LHCN-M2 (cell line): ENCODE measurements at regions not wholly inside any gene's neighbourhood (a gene's known extent, or its start where the extent isn't known, plus 50 kb on each side); places are given as distances from the start of the nearest gene placed in this dataset.

ENCODE experiments used
- DNase-seq: peaks from one replicate; pipeline ENCODE4 v3.0.0-alpha.2; 2012; ENCODE audit warnings: low read depth

- no peak for DNase-seq
These were observed 468.7 kb downstream of the NOVA1 start for GRCh38 chr14:26128931-26129671.

- no peak for DNase-seq
These were observed 472.9 kb downstream of the NOVA1 start for GRCh38 chr14:26124896-26125438.

- no peak for DNase-seq
These were observed 474.4 kb downstream of the NOVA1 start for GRCh38 chr14:26123459-26123858.

GRCh38 chr14:26121181-26121580 is 476.7 kb downstream of the NOVA1 start:
- DNase-seq: no peak

GRCh38 chr14:26113911-26114640 is 483.8 kb downstream of the NOVA1 start:
- no peak for DNase-seq

- DNase-seq: no peak
These were observed 493.1 kb downstream of the NOVA1 start for GRCh38 chr14:26104717-26105116.

GRCh38 chr14:26097852-26098251 is 500.0 kb downstream of the NOVA1 start:
- DNase-seq: no peak

GRCh38 chr14:26088275-26088674 is 509.6 kb downstream of the NOVA1 start:
- DNase-seq: no peak

- no peak for DNase-seq
These were observed 516.8 kb downstream of the NOVA1 start for GRCh38 chr14:26081043-26081442.

- no peak for DNase-seq
These were observed 519.3 kb downstream of the NOVA1 start for GRCh38 chr14:26078561-26078960.

GRCh38 chr14:26074892-26075291 is 522.9 kb downstream of the NOVA1 start:
- DNase-seq: no peak

GRCh38 chr14:26070443-26070842 is 527.4 kb downstream of the NOVA1 start:
- DNase-seq: no peak

- no peak for DNase-seq
These were observed 529.9 kb downstream of the NOVA1 start for GRCh38 chr14:26067786-26068459.

GRCh38 chr14:26067341-26067740 is 530.5 kb downstream of the NOVA1 start:
- no peak for DNase-seq

GRCh38 chr14:26056036-26056616 is 541.7 kb downstream of the NOVA1 start:
- no peak for DNase-seq

- no peak for DNase-seq
These were observed 565.5 kb downstream of the NOVA1 start for GRCh38 chr14:26032348-26032747.

- DNase-seq: no peak
These were observed 571.4 kb downstream of the NOVA1 start for GRCh38 chr14:26026384-26026783.

GRCh38 chr14:26023967-26024366 is 573.9 kb downstream of the NOVA1 start:
- no peak for DNase-seq

GRCh38 chr14:26021759-26022158 is 576.1 kb downstream of the NOVA1 start:
- no peak for DNase-seq

- DNase-seq: no peak
These were observed 580.6 kb downstream of the NOVA1 start for GRCh38 chr14:26017270-26017669.

- no peak for DNase-seq
These were observed 589.5 kb downstream of the NOVA1 start for GRCh38 chr14:26008290-26008689.

- no peak for DNase-seq
These were observed 593.5 kb downstream of the NOVA1 start for GRCh38 chr14:26004342-26004741.
